ENCODE measurements at regions not wholly inside any gene's neighbourhood (a gene's known extent, or its start where the extent isn't known, plus 50 kb on each side); places are given as distances from the start of the nearest gene placed in this dataset.

DNA sequence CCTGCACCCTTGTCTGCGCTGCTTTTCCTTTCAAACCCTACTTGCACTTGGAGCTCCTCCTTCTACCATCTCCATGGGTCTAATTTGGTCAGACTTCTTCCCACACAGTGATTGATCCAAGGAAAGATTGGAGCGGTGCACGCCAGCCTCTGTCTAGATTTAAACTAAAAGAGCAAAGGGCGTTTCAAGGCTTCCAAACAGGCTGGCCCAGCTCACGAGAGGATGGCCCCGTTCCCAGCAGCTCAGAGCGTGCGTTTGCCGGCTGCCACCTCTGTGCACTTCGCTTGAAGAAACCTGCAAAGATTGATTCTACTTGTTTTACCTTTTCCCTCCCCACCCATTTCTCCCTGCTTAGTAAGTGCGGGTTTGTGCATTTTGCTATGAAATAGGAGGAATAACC lies 78.8 kb upstream of the ALKAL2 start:
- POLR2A ChIA-PET, result no interaction called here
- H3K9me3 ChIP-seq (ENCODE audit: control insufficient read depth in 1 of 2, insufficient read depth in 1 of 2, low read length in 2 of 2), result peaks cover 0 to 8% of the 10 kb centered on the region in 2 experiments
- no peak for DNase-seq
- intact Hi-C loops (cut with DNase I, micrococcal nuclease), result no loop called here
- H3K4me3 Mint-ChIP-seq, result no peak overlapping the region
- H3K27me3 Mint-ChIP-seq, result peaks cover 37% of the 10 kb centered on the region
- peaks cover 0 to 4% of the 10 kb centered on the region in 2 experiments for H3K27me3 ChIP-seq (ENCODE audit: control insufficient read depth in 1 of 2, insufficient read depth in 2 of 2, low read length in 2 of 2)
- no peaks in the 10 kb centered on the region for H3K4me1 ChIP-seq (ENCODE audit: insufficient read depth, low read length)
- CTCF ChIA-PET, result no interaction called here
- no peaks in the 10 kb centered on the region for H3K36me3 ChIP-seq (ENCODE audit: insufficient read depth, low read length)
- ATAC-seq (ENCODE audit: poor library complexity), result no peak
- no peak overlapping the region for H3K27ac ChIP-seq (ENCODE audit: low read depth in 1 of 2, low read length in 2 of 2)
- no peaks in the 10 kb centered on the region for H3K4me1 Mint-ChIP-seq (ENCODE audit: low read depth)
- H3K36me3 Mint-ChIP-seq (ENCODE audit: low read depth), result no peaks in the 10 kb centered on the region
- TF ChIP-seq, protein P1, sequence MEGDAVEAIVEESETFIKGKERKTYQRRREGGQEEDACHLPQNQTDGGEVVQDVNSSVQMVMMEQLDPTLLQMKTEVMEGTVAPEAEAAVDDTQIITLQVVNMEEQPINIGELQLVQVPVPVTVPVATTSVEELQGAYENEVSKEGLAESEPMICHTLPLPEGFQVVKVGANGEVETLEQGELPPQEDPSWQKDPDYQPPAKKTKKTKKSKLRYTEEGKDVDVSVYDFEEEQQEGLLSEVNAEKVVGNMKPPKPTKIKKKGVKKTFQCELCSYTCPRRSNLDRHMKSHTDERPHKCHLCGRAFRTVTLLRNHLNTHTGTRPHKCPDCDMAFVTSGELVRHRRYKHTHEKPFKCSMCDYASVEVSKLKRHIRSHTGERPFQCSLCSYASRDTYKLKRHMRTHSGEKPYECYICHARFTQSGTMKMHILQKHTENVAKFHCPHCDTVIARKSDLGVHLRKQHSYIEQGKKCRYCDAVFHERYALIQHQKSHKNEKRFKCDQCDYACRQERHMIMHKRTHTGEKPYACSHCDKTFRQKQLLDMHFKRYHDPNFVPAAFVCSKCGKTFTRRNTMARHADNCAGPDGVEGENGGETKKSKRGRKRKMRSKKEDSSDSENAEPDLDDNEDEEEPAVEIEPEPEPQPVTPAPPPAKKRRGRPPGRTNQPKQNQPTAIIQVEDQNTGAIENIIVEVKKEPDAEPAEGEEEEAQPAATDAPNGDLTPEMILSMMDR (IDR thresholded peaks at IDR 0.05), result no peak
- no peak overlapping the region for H3K4me3 ChIP-seq (ENCODE audit: low read length)
- H3K9me3 Mint-ChIP-seq, result no peaks in the 10 kb centered on the region
- H3K27ac Mint-ChIP-seq, result no peak overlapping the region

GRCh38 chr2:365367-366275 lies 77.7 kb upstream of the ALKAL2 start:
- H3K27ac ChIP-seq (ENCODE audit: low read depth in 1 of 2, low read length in 2 of 2), result no peak overlapping the region
- TF ChIP-seq, protein P1 (IDR thresholded peaks at IDR 0.05), result no peak
- no peak overlapping the region for H3K4me3 ChIP-seq (ENCODE audit: low read length)
- Mint-ChIP-seq H3K9me3 (peaks cover under 1% of the 10 kb centered on the region), H3K27me3 (peaks cover 32% of the 10 kb centered on the region), H3K4me1 (ENCODE audit: low read depth) (no peaks in the 10 kb centered on the region), H3K27ac (no peak overlapping the region), H3K4me3 (no peak overlapping the region), H3K36me3 (ENCODE audit: low read depth) (no peaks in the 10 kb centered on the region)
- CTCF ChIA-PET, result no interaction called here
- peaks cover 0 to 4% of the 10 kb centered on the region in 2 experiments for H3K27me3 ChIP-seq (ENCODE audit: control insufficient read depth in 1 of 2, insufficient read depth in 2 of 2, low read length in 2 of 2)
- DNase-seq (no peak), ATAC-seq (ENCODE audit: poor library complexity) (no peak)
- POLR2A ChIA-PET, result no interaction called here
- no peaks in the 10 kb centered on the region for H3K4me1 ChIP-seq (ENCODE audit: insufficient read depth, low read length)
- intact Hi-C loops (cut with DNase I, micrococcal nuclease), result no loop called here
- H3K36me3 ChIP-seq (ENCODE audit: insufficient read depth, low read length), result no peaks in the 10 kb centered on the region
- peaks cover 0 to 4% of the 10 kb centered on the region in 2 experiments for H3K9me3 ChIP-seq (ENCODE audit: control insufficient read depth in 1 of 2, insufficient read depth in 1 of 2, low read length in 2 of 2)

GRCh38 chr2:363824-364470 lies 76.1 kb upstream of the ALKAL2 start:
- CTCF ChIA-PET, result no interaction called here
- peaks cover 40% of the 10 kb centered on the region for H3K27me3 Mint-ChIP-seq
- H3K27ac Mint-ChIP-seq, result no peak overlapping the region

More at GRCh38 chr2:363824-364470, 76.1 kb upstream of the ALKAL2 start:
- intact Hi-C loops (cut with DNase I, micrococcal nuclease), result no loop called here
- ATAC-seq (ENCODE audit: poor library complexity) (no peak), DNase-seq (no peak)
- Histone ChIP-seq H3K27ac (ENCODE audit: low read depth in 1 of 2, low read length in 2 of 2) (no peak overlapping the region), H3K4me3 (ENCODE audit: low read length) (no peak overlapping the region), H3K27me3 (ENCODE audit: control insufficient read depth in 1 of 2, insufficient read depth in 2 of 2, low read length in 2 of 2) (peaks cover 4 to 5% of the 10 kb centered on the region in 2 experiments), H3K36me3 (ENCODE audit: insufficient read depth, low read length) (no peaks in the 10 kb centered on the region), H3K9me3 (ENCODE audit: control insufficient read depth in 1 of 2, insufficient read depth in 1 of 2, low read length in 2 of 2) (peaks cover 0 to 4% of the 10 kb centered on the region in 2 experiments), H3K4me1 (ENCODE audit: insufficient read depth, low read length) (no peaks in the 10 kb centered on the region)
- POLR2A ChIA-PET, result no interaction called here
- no peak overlapping the region for H3K4me3 Mint-ChIP-seq
- peaks cover 3% of the 10 kb centered on the region for H3K9me3 Mint-ChIP-seq
- TF ChIP-seq, protein P1 (IDR thresholded peaks at IDR 0.05), result no peak
- no peaks in the 10 kb centered on the region for H3K36me3 Mint-ChIP-seq (ENCODE audit: low read depth)
- no peaks in the 10 kb centered on the region for H3K4me1 Mint-ChIP-seq (ENCODE audit: low read depth)

Measured in CD4-positive, alpha-beta T cell (primary cell).